ENCODE measurements at regions not wholly inside any gene's neighbourhood (a gene's known extent, or its start where the extent isn't known, plus 50 kb on each side); places are given as distances from the start of the nearest gene placed in this dataset.

GRCh38 chr3:159624616-159625015 lies 364.0 kb upstream of the IL12A start:
- TF ChIP-seq, protein P1, sequence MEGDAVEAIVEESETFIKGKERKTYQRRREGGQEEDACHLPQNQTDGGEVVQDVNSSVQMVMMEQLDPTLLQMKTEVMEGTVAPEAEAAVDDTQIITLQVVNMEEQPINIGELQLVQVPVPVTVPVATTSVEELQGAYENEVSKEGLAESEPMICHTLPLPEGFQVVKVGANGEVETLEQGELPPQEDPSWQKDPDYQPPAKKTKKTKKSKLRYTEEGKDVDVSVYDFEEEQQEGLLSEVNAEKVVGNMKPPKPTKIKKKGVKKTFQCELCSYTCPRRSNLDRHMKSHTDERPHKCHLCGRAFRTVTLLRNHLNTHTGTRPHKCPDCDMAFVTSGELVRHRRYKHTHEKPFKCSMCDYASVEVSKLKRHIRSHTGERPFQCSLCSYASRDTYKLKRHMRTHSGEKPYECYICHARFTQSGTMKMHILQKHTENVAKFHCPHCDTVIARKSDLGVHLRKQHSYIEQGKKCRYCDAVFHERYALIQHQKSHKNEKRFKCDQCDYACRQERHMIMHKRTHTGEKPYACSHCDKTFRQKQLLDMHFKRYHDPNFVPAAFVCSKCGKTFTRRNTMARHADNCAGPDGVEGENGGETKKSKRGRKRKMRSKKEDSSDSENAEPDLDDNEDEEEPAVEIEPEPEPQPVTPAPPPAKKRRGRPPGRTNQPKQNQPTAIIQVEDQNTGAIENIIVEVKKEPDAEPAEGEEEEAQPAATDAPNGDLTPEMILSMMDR (IDR thresholded peaks at IDR 0.05; ENCODE audit: low read depth, low read length) = no peak
- TF ChIP-seq POLR2A (IDR thresholded peaks at IDR 0.05; ENCODE audit: extremely low read depth, insufficient read length) = no peak

All from NB4 (cell line).